ENCODE measurements at regions not wholly inside any gene's neighbourhood (a gene's known extent, or its start where the extent isn't known, plus 50 kb on each side); places are given as distances from the start of the nearest gene placed in this dataset.
"Not testable (repeated sequence)": the region's sequence is repeated elsewhere in the genome, so short reads cannot be mapped to it uniquely, and the experiment has no call there.

DNA sequence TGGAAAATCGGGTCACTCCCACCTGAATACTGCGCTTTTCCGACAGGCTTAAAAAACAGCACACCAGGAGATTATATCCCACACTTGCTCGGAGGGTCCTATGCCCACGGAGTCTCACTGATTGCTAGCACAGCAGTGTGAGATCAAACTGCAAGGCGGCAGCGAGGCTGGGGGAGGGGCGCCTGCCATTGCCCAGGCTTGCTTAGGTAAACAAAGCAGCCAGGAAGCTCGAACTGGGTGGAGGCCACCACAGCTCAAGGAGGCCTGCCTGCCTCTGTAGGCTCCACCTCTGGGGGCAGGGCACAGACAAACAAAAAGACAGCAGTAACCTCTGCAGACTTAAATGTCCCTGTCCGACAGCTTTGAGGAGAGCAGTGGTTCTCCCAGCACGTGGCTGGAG is 778.7 kb upstream of the HS3ST5 start:
- TF ChIP-seq, protein P1, sequence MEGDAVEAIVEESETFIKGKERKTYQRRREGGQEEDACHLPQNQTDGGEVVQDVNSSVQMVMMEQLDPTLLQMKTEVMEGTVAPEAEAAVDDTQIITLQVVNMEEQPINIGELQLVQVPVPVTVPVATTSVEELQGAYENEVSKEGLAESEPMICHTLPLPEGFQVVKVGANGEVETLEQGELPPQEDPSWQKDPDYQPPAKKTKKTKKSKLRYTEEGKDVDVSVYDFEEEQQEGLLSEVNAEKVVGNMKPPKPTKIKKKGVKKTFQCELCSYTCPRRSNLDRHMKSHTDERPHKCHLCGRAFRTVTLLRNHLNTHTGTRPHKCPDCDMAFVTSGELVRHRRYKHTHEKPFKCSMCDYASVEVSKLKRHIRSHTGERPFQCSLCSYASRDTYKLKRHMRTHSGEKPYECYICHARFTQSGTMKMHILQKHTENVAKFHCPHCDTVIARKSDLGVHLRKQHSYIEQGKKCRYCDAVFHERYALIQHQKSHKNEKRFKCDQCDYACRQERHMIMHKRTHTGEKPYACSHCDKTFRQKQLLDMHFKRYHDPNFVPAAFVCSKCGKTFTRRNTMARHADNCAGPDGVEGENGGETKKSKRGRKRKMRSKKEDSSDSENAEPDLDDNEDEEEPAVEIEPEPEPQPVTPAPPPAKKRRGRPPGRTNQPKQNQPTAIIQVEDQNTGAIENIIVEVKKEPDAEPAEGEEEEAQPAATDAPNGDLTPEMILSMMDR (IDR thresholded peaks at IDR 0.05): not testable (repeated sequence)
- TF ChIP-seq EP300, POLR2A (IDR thresholded peaks at IDR 0.05): not testable (repeated sequence)
